HL-60 (cell line): ENCODE measurements at regions not wholly inside any gene's neighbourhood (a gene's known extent, or its start where the extent isn't known, plus 50 kb on each side); places are given as distances from the start of the nearest gene placed in this dataset.

ENCODE experiments used
- CTCF ChIP-seq: IDR thresholded peaks from one replicate; pipeline ENCODE4 v1.5.1; 2011; ENCODE audit warnings: low read length, control low read depth, inconsistent platforms; ENCODE audit not compliant: insufficient read depth
- POLR2AphosphoS5 ChIP-seq: IDR thresholded peaks from 2 replicates; pipeline ENCODE4 v1.6.1; 2012; ENCODE audit warnings: low read depth

GRCh38 chr4:11857881-11858280 is 429.2 kb upstream of the HS3ST1 start:
- TF ChIP-seq POLR2AphosphoS5 (no peak), CTCF (no peak)
